ENCODE measurements at regions not wholly inside any gene's neighbourhood (a gene's known extent, or its start where the extent isn't known, plus 50 kb on each side); places are given as distances from the start of the nearest gene placed in this dataset.
"Not testable (repeated sequence)": the region's sequence is repeated elsewhere in the genome, so short reads cannot be mapped to it uniquely, and the experiment has no call there.

GRCh38 chr1:186775881-186776560, 52.7 kb upstream of the PLA2G4A start:
- intact Hi-C loops (cut with micrococcal nuclease) = no loop called here

GRCh38 chr1:186775036-186775435, 53.7 kb upstream of the PLA2G4A start:
- intact Hi-C loops (cut with micrococcal nuclease) = no loop called here

GRCh38 chr1:186772228-186772627, 56.5 kb upstream of the PLA2G4A start:
- intact Hi-C loops (cut with micrococcal nuclease) = no loop called here

DNA sequence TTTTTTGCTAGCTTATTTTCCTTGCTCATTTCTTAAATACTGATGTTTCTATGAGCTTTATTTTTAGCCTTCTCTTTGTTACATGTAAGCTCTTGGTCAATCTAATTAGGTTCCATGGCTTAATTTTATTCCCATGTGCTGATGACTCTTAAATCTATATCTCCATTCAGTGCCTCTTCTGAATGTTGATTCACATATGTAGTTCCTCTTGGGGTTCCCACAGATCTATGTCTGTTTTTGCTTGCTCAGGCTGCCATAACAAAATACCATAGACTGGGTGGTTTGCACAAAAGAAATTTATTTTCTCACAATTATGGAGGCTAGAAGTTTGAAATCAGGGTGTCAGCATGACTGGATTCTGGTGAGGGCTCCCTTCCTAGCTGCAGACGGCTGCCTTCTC, 58.3 kb upstream of the PLA2G4A start:
- intact Hi-C loops (cut with micrococcal nuclease) = no loop called here

GRCh38 chr1:186768906-186769305, 59.8 kb upstream of the PLA2G4A start:
- intact Hi-C loops (cut with micrococcal nuclease) = no loop called here

DNA sequence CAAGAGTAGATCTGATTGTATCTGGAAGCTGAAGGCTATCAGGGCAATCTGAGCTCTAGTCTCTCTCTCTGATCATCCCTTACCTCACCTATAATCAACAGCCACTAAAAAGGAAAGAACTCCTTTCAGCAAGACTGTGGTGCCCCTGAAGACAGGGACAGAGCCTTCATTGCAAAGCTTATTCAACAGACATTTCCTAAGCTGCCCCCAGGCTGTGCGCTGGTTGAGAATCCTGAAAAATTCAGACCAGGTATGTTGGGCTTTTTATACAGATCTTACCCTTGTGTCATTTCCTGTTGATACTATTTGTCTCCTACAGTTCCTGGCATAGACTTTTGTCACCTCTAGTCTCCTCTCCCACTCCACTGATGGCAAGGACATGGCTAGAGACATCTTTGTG, 63.3 kb upstream of the PLA2G4A start:
- intact Hi-C loops (cut with micrococcal nuclease) = no loop called here

DNA sequence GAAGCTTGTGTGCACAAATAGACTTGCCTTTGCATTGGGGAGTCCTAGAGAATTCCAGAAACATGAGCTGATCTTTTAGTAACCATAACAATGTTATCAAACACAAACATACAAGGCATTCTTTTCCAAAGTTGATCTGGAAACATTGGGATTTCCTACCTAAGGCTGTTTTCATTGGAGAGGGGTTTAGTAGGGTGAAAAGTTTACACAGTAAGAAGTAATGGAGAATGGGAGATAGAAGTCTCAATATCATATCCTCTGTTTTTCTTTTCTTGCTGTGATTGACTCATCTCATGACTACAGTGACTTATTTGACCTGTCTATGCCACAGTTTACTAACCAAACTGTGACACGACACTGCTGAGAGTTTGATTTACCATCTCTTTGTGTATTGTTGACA, 65.6 kb upstream of the PLA2G4A start:
- intact Hi-C loops (cut with micrococcal nuclease) = no loop called here

- intact Hi-C loops (cut with micrococcal nuclease) = no loop called here
Measured at GRCh38 chr1:186762653-186763052, 66.1 kb upstream of the PLA2G4A start.

GRCh38 chr1:186761358-186761757, 67.4 kb upstream of the PLA2G4A start:
- intact Hi-C loops (cut with micrococcal nuclease) = no loop called here

- intact Hi-C loops (cut with micrococcal nuclease) = no loop called here
Measured at GRCh38 chr1:186760446-186760845, 68.3 kb upstream of the PLA2G4A start.

DNA sequence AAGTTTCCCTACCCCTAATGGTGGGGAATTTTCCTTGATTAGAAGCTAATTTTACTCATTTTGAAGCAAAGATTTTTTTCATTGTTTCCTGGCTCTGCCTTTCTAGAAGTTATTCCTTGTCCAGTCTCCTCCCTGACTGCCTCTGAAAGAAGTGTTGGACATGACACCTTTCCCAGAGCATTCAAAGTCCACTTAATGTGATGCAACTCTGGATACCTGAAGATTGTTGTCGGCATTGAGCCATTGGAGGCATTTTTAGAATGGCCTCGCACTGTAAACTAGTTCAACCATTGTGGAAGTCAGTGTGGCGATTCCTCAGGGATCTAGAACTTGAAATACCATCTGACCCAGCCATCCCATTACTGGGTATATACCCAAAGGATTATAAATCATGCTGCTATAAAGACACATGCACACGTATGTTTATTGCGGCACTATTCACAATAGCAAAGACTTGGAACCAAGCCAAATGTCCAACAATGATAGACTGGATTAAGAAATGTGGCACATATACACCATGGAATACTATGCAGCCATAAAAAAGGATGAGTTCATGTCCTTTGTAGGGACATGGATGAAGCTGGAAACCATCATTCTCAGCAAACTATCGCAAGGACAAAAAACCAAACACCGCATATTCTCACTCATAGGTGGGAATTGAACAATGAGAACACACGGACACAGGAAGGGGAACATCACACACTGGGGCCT, 69.7 kb upstream of the PLA2G4A start:
- intact Hi-C loops (cut with micrococcal nuclease) = not testable (repeated sequence)

DNA sequence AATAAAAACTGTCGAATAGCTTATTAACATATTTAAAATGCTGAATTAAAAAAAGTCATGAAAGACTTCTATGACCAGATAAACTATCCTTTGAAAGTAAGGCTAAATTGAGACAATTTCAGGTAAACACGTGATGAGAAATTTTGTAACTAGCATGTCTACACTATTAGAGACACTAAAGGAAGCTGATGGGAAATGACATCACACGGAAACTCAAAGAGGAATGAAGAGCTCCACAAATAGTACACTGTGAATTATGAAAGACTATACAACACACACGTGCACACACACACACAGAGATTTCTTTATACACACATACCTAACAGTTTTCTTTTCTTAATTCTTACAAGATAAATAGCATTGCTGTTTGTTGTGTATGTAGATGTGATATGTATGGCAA, 70.9 kb upstream of the PLA2G4A start:
- intact Hi-C loops (cut with micrococcal nuclease) = no loop called here

DNA sequence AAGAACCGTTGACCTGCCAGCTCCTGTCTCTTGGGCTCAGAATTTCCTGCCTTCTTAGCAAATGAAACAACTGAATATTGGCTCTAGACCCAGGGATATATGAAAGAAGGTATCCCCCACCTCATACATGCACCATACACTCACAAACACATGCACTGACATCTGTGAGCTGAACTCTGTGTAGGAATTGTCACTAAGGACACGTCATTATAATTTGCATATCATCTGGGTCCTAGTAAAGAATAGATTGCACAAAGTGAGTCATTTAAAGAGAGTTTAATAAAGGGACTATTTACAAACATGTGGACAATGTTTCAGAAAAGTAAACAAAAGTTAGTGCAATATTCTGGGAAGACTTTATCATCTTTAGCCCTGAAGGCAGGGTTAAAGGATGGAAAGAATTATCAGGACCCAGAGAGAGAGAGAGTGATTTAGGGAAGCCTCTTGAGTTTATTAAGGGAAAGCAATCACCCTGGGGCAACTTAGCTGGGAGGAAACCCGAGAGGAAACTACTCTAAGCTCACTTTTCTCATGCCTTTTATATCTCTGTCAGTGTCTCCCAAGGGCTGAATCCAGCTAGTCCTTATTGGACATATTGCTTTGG, 74.1 kb upstream of the PLA2G4A start:
- intact Hi-C loops (cut with micrococcal nuclease) = no loop called here

- intact Hi-C loops (cut with micrococcal nuclease) = no loop called here
Measured at GRCh38 chr1:186753241-186753640, 73.0 kb upstream of the PTGS2 start.

DNA sequence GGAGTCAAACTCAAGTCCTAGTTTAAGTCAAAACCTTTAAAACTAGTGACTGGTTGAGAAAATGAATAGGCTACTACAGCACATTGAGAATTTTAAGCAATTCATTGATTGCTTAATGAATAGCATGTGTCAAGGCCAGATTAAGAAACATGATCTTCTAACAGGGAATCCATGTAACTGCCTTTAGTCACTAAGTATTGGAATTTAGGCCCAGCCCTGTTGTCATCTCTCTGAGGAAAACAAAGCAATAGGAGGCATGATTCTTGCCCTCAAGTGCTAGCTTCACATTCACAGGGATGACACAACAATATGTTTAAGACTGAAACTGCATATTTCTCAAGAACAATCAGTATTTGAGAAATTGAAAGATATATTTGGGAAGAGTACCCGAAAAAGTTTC, 70.0 kb upstream of the PTGS2 start:
- intact Hi-C loops (cut with micrococcal nuclease) = no loop called here

DNA sequence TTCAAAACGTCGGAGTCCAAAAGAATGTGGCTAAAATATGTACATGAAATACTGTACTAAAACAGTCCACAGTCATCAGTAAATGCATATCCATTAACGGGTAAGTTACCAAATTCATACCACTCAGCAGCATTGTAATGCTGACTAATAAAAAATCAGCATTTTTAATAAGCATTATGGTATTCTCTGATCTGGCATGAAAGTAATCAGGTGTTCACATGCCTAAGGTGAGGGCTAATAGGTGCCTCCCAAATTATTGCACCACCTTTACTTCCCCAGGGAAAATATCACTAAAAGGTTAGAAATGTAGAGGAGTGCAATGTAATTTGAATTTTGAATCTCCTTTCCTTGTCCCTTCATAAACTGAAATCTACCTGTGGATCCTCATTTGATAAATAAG, 69.6 kb upstream of the PTGS2 start:
- intact Hi-C loops (cut with micrococcal nuclease) = no loop called here

DNA sequence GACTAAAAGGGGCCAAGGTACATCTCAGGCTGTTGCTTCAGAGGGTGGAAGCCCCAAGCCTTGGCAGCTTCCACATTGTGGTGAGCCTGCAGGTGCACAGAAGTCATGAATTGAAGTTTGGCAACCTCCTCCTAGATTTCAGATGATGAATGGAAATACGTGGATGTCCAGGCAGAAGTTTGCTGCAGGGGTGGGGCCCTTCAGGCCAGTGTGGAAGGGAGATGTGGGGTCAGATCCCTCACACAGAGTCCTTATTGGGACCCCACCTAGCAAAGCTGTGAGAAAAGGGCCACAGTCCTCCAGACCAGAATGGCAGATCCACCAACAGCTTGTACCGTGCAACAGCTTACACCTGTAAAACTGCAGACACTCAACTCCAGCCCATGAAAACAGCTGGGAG, 67.4 kb upstream of the PTGS2 start:
- intact Hi-C loops (cut with micrococcal nuclease) = no loop called here

- intact Hi-C loops (cut with micrococcal nuclease) = no loop called here
Measured at GRCh38 chr1:186745531-186746146, 65.4 kb upstream of the PTGS2 start.

- intact Hi-C loops (cut with micrococcal nuclease) = loop anchor here (1.0 kb wide), 1 partner anchor 123 kb away; no protein-coding TSS in a partner anchor
Measured at GRCh38 chr1:186741640-186742039, 61.4 kb upstream of the PTGS2 start.

DNA sequence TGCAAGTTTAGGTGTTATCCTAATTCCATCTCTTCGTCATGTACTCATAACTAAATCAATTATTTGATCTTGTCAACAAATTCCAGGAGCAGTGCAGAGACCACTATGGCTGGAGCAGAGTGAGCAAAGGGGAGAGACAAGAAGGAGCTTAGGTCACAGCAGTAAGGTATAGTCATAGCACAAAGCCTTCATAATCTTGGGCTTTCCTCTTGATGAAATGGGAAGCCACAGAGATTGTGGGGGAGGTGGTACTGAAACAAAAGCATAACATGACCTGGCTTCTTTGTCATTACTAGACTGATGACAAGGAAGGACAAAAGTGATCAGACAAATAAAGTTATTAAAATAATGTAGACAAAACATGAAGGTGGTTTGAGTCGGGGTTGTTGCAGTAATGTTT, 60.1 kb upstream of the PTGS2 start:
- intact Hi-C loops (cut with micrococcal nuclease) = no loop called here

DNA sequence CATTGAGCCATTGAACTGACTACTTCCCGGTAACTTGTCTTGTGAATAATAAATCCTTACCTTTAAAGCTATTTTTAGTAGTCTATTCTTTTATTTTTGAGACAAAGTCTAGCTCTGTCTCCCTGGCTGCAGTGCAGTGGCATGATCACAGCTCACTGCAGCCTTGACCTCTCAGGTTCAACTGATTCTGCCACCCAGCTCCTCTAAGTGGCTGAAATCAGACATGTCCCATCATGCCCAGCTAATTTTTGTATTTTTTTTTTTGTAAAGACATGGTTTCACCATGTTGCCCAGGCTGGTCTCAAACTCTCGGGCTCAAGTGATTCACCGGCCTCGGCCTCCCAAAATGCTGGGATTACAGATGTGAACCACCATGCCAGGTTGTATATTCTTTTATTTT, 59.3 kb upstream of the PTGS2 start:
- intact Hi-C loops (cut with micrococcal nuclease) = loop anchor here (1.0 to 2.0 kb wide), 2 partner anchors 59 to 364 kb away; partner anchors contain the start of genes ODR4, PTGS2 and TPR

DNA sequence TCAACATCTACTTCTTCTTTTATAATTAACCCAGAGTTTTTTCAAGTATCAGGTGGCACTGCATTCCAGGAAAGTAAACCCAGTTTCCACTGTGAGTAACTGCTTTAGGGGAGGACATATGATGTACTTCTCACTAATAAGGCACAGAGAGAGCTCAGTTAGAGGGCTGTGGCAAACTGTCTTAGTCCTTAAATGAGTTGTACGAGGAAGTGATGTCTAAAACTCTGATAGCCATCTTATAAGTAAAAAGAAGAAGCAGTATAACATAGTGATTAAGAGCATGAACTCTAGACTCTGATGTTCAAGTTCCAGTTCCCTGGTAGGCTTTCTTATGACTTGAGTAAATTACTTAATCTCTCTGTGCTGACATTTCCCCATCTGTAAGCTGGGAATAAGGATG, 58.7 kb upstream of the PTGS2 start:
- intact Hi-C loops (cut with micrococcal nuclease) = loop anchor here (1.0 to 2.0 kb wide), 2 partner anchors 58 to 364 kb away; partner anchors contain the start of genes ODR4, PTGS2 and TPR
